A549 (cell line): ENCODE measurements at regions not wholly inside any gene's neighbourhood (a gene's known extent, or its start where the extent isn't known, plus 50 kb on each side); places are given as distances from the start of the nearest gene placed in this dataset.

Experiments
- ATAC-seq, 2 experiments: fragments of 200-7000 bp in 1 of 2; fragments of >200 bp in 1 of 2; cut with Nextera tagmentation in 1 of 2; cut with Tn5 transposase in 1 of 2; 3 replicates each; pipeline versions ENCODE4 v1.8.0 to v1.9.1; 2018 to 2020; ENCODE audit warnings: mild to moderate bottlenecking in 1 of 2, moderate library complexity in 1 of 2
- CTCF ChIA-PET: fragments of 300-600 bp; sonication (Branson Sonifier 250); formaldehyde crosslinking; extraction: SDS; loops from one replicate; lab custom pipeline; 2021; ENCODE audit warnings: antibody characterized with exemption, inconsistent platforms; lab: Yijun Ruan, JAX
- POLR2A ChIA-PET: fragments of 350-600 bp; formaldehyde crosslinking; extraction: SDS; loops from one replicate; lab custom pipeline; 2021; ENCODE audit warnings: antibody characterized with exemption, inconsistent platforms; lab: Yijun Ruan, JAX
- DNase-seq, 2 experiments: peaks; one replicate each; pipeline versions ENCODE4 v3.0.0 to v3.0.0-alpha.2; 2011 to 2016; ENCODE audit warnings: low read depth in 1 of 2, low spot score in 1 of 2
- FAIRE-seq: peaks from 2 replicates; lab custom pipeline; 2011; peaks lifted over from hg19 to GRCh38; lab: Jason Lieb, UNC
- H3K27ac ChIP-seq, 2 experiments: fragments of >200 bp; sonication (Bioruptor Twin); formaldehyde crosslinking; 3 replicates each; pipeline ENCODE4 v1.5.1; 2016 to 2017
- H3K4me1 ChIP-seq: fragments of >200 bp; sonication (Bioruptor Twin); formaldehyde crosslinking; 3 replicates; pipeline ENCODE4 v1.6.1; 2016
- H3K4me2 ChIP-seq: fragments of >200 bp; sonication (Bioruptor Twin); formaldehyde crosslinking; 3 replicates; pipeline ENCODE4 v1.6.1; 2016
- H3K4me3 ChIP-seq: fragments of >200 bp; sonication (Bioruptor Twin); formaldehyde crosslinking; 3 replicates; pipeline ENCODE4 v1.5.1; 2016
- H3K9me3 ChIP-seq: fragments of >200 bp; sonication (Bioruptor Twin); formaldehyde crosslinking; 3 replicates; pipeline ENCODE4 v1.6.1; 2016
- BCL3 ChIP-seq: fragments of >200 bp; sonication (Bioruptor Twin); formaldehyde crosslinking; IDR thresholded peaks from 3 replicates; pipeline ENCODE4 v1.6.1; 2016
- CHD2 ChIP-seq: fragments of 150-350 bp; IDR thresholded peaks from 2 replicates; pipeline ENCODE4 v1.6.1; 2014; ENCODE audit warnings: low read length; ENCODE audit not compliant: partially characterized antibody
- ELK1 ChIP-seq: fragments of 150-350 bp; IDR thresholded peaks from 2 replicates; pipeline ENCODE4 v1.6.1; 2014; ENCODE audit warnings: low read depth, mild to moderate bottlenecking, low read length
- EP300 ChIP-seq, 2 experiments: fragments of >200 bp; sonication (Bioruptor Twin); formaldehyde crosslinking; IDR thresholded peaks; 2 replicates in 1 of 2; 3 replicates in 1 of 2; pipeline ENCODE4 v1.6.1; 2016 to 2017
- ESRRA ChIP-seq: fragments of 150-350 bp; IDR thresholded peaks from 2 replicates; pipeline ENCODE4 v1.6.1; 2014; ENCODE audit warnings: mild to moderate bottlenecking, low read length, borderline replicate concordance
- FOXS1 ChIP-seq: fragments of 250-450 bp; sonication (Bioruptor Pico); IDR thresholded peaks from 2 replicates; pipeline ENCODE4 v1.5.0; 2020; ENCODE audit warnings: mild to moderate bottlenecking, moderate library complexity
- GATA3 ChIP-seq: IDR thresholded peaks from 2 replicates; pipeline ENCODE4 v1.6.1; 2012; ENCODE audit warnings: borderline replicate concordance
- HDAC2 ChIP-seq: fragments of 200-600 bp; sonication (generic); IDR thresholded peaks from 2 replicates; pipeline ENCODE4 v1.6.1; 2016
- HEYL ChIP-seq: fragments of 250-450 bp; sonication (Bioruptor Pico); IDR thresholded peaks from 2 replicates; pipeline ENCODE4 v1.8.0; 2021; ENCODE audit warnings: mild to moderate bottlenecking, moderate library complexity
- HOXA7 ChIP-seq: fragments of 250-450 bp; sonication (Bioruptor Pico); IDR thresholded peaks from 2 replicates; pipeline ENCODE4 v1.5.0; 2020; ENCODE audit warnings: mild to moderate bottlenecking, moderate library complexity
- HOXB5 ChIP-seq: fragments of 250-450 bp; sonication (Bioruptor Pico); IDR thresholded peaks from 2 replicates; pipeline ENCODE4 v1.5.0; 2020; ENCODE audit warnings: mild to moderate bottlenecking, moderate library complexity
- JUN ChIP-seq, 2 experiments: fragments of >200 bp; sonication (Bioruptor Twin); formaldehyde crosslinking; IDR thresholded peaks; 2 replicates in 1 of 2; 3 replicates in 1 of 2; pipeline ENCODE4 v1.6.1; 2016 to 2017
- KDM1A ChIP-seq: fragments of 200-600 bp; sonication (generic); IDR thresholded peaks from 2 replicates; pipeline ENCODE4 v1.6.1; 2016; ENCODE audit warnings: low read depth, mild to moderate bottlenecking
- MAX ChIP-seq: IDR thresholded peaks from 2 replicates; pipeline ENCODE4 v1.6.1; 2012
- NFE2L2 ChIP-seq: fragments of 150-350 bp; conservative IDR thresholded peaks from 2 replicates; pipeline ENCODE4 v1.6.1; 2014; ENCODE audit warnings: low read length
- PHF8 ChIP-seq: fragments of 200-600 bp; sonication (generic); IDR thresholded peaks from 2 replicates; pipeline ENCODE4 v1.6.1; 2016; ENCODE audit warnings: low read depth, mild to moderate bottlenecking, antibody characterized with exemption, moderate library complexity, borderline replicate concordance
- RAD21 ChIP-seq, 2 experiments: fragments of >200 bp in 1 of 2; sonication (Bioruptor Twin) in 1 of 2; formaldehyde crosslinking in 1 of 2; IDR thresholded peaks in 1 of 2; conservative IDR thresholded peaks in 1 of 2; 2 replicates in 1 of 2; 3 replicates in 1 of 2; pipeline ENCODE4 v1.6.1; 2012 to 2018; ENCODE audit warnings: inconsistent platforms in 1 of 2
- RARB ChIP-seq: fragments of 250-450 bp; sonication (Bioruptor Pico); IDR thresholded peaks from 2 replicates; pipeline ENCODE4 v1.8.0; 2021; ENCODE audit warnings: mild to moderate bottlenecking, moderate library complexity
- SMC3 ChIP-seq: fragments of >200 bp; sonication (Bioruptor Twin); formaldehyde crosslinking; IDR thresholded peaks from 3 replicates; pipeline ENCODE4 v1.6.1; 2018; ENCODE audit warnings: inconsistent platforms
- USF2 ChIP-seq: fragments of 450-650 bp; IDR thresholded peaks from 2 replicates; pipeline ENCODE4 v1.6.1; 2014; ENCODE audit warnings: antibody characterized with exemption
- ZC3H11A ChIP-seq: fragments of 450-650 bp; IDR thresholded peaks from 2 replicates; pipeline ENCODE4 v1.6.1; 2014; ENCODE audit warnings: antibody characterized with exemption, mild to moderate bottlenecking
- ZFP36 ChIP-seq: fragments of 450-650 bp; IDR thresholded peaks from 2 replicates; pipeline ENCODE4 v1.6.1; 2014; ENCODE audit warnings: borderline replicate concordance; ENCODE audit not compliant: partially characterized antibody
- ZNF302 ChIP-seq: fragments of 250-450 bp; sonication (Bioruptor Pico); IDR thresholded peaks from 2 replicates; pipeline ENCODE4 v1.9.0; 2021; ENCODE audit warnings: inconsistent platforms, mild to moderate bottlenecking, moderate library complexity
- WGBS: methylation state at CpG from one replicate; pipeline ENCODE4 v1.1.6; 2017; ENCODE audit errors: missing lambda C conversion rate; 5-methylcytosine and 5-hydroxymethylcytosine counted together

GRCh38 chr1:220943319-220943996 is 64.2 kb downstream of the HLX start (continued):
- no peak for TF ChIP-seq ELK1
- no peak for TF ChIP-seq ZC3H11A
- no peak for TF ChIP-seq CHD2
- no peak for TF ChIP-seq KDM1A
- TF ChIP-seq JUN (IDR thresholded peaks at IDR 0.05): no peak
- no peak for TF ChIP-seq ESRRA
- TF ChIP-seq, all 56 proteins: peak for 0

GRCh38 chr1:220950576-220950975 is 71.3 kb downstream of the HLX start:
- no peak overlapping the region for H3K4me2 ChIP-seq
- FAIRE-seq (no peak), ATAC-seq (no peak), DNase-seq (no peak)
- POLR2A ChIA-PET: no interaction called here
- no peaks in the 10 kb centered on the region for H3K4me1 ChIP-seq
- H3K27ac ChIP-seq: no peak overlapping the region
- CTCF ChIA-PET: no interaction called here
- TF ChIP-seq ELK1 (no peak), JUN (IDR thresholded peaks at IDR 0.05) (no peak), EP300 (IDR thresholded peaks at IDR 0.05) (no peak)
- no peak overlapping the region for H3K4me3 ChIP-seq
- H3K9me3 ChIP-seq: peaks cover 18% of the 10 kb centered on the region; the same call in 2 of the 3 replicates

GRCh38 chr1:220952961-220953643 is 73.9 kb downstream of the HLX start:
- Histone ChIP-seq H3K9me3 (peaks cover 20% of the 10 kb centered on the region; the same call in 2 of the 3 replicates), H3K4me2 (no peak overlapping the region), H3K27ac (no peak overlapping the region), H3K4me1 (peaks cover 12% of the 10 kb centered on the region; the same call in 2 of the 3 replicates), H3K4me3 (no peak overlapping the region)
- TF ChIP-seq KDM1A: no peak
- TF ChIP-seq CHD2: no peak
- TF ChIP-seq USF2: no peak
- TF ChIP-seq HEYL (CRISPR knock-in tag): no peak
- no peak for TF ChIP-seq HOXA7
- TF ChIP-seq ZNF302 (CRISPR knock-in tag): no peak
- no peak for TF ChIP-seq JUN (IDR thresholded peaks at IDR 0.05)
- no peak for TF ChIP-seq RAD21 (conservative IDR thresholded peaks at IDR 0.05 in 1 of 2, IDR thresholded peaks at IDR 0.05 in 1 of 2)
- TF ChIP-seq GATA3: no peak
- TF ChIP-seq HDAC2: no peak
- no peak for TF ChIP-seq RARB (CRISPR knock-in tag)
- no peak for TF ChIP-seq SMC3
- no peak for TF ChIP-seq PHF8
- TF ChIP-seq HOXB5 (CRISPR knock-in tag): no peak
- no peak for TF ChIP-seq BCL3
- no peak for TF ChIP-seq FOXS1 (CRISPR knock-in tag)
- no peak for TF ChIP-seq MAX
- TF ChIP-seq NFE2L2: no peak
- TF ChIP-seq ZFP36: no peak
- POLR2A ChIA-PET: no interaction called here
- DNase-seq (no peak), ATAC-seq (no peak), FAIRE-seq (no peak)
- CTCF ChIA-PET: no interaction called here
- WGBS: under 1% methylated on average over 3 of the region's 3 CpGs
